HepG2 (cell line): ENCODE measurements at regions not wholly inside any gene's neighbourhood (a gene's known extent, or its start where the extent isn't known, plus 50 kb on each side); places are given as distances from the start of the nearest gene placed in this dataset.

Experiments used
- CTCF ChIP-seq: sonication (generic); formaldehyde crosslinking; IDR thresholded peaks from 2 replicates; pipeline ENCODE4 v1.5.0; 2020; ENCODE audit warnings: mild to moderate bottlenecking, missing genetic modification reagents, moderate library complexity
- DNMT3B ChIP-seq: conservative IDR thresholded peaks from 2 replicates; pipeline ENCODE4 v1.6.1; 2016; ENCODE audit warnings: missing biosample characterization, control low read depth
- EZH2 ChIP-seq: conservative IDR thresholded peaks from 2 replicates; pipeline ENCODE4 v1.6.1; 2012; ENCODE audit warnings: mild to moderate bottlenecking, low read depth, low read length, moderate library complexity
- GTF2F1 ChIP-seq: fragments of 150-350 bp; IDR thresholded peaks from 2 replicates; pipeline ENCODE4 v1.6.1; 2014; ENCODE audit warnings: low read length
- IRF1 ChIP-seq: sonication (generic); formaldehyde crosslinking; IDR thresholded peaks from 2 replicates; pipeline ENCODE4 v1.4.0; 2020; ENCODE audit warnings: low read depth, mild to moderate bottlenecking, missing genetic modification reagents
- JUN ChIP-seq: sonication (generic); formaldehyde crosslinking; IDR thresholded peaks from 2 replicates; pipeline ENCODE4 v1.4.0; 2020; ENCODE audit warnings: mild to moderate bottlenecking, missing genetic modification reagents
- KDM1A ChIP-seq: IDR thresholded peaks from 2 replicates; pipeline ENCODE4 v1.6.1; 2016; ENCODE audit warnings: missing compliant biosample characterization
- NCOR1 ChIP-seq: fragments of 200-600 bp; sonication (generic); IDR thresholded peaks from 2 replicates; pipeline ENCODE4 v1.7.0; 2017; ENCODE audit warnings: antibody characterized with exemption, low read length, borderline replicate concordance
- PHF21A ChIP-seq: sonication (generic); formaldehyde crosslinking; IDR thresholded peaks from 2 replicates; pipeline ENCODE4 v1.5.0; 2020; ENCODE audit warnings: mild to moderate bottlenecking, missing genetic modification reagents
- REST ChIP-seq, 2 experiments: IDR thresholded peaks; 2 replicates each; pipeline ENCODE4 v1.6.1; 2011 to 2012; ENCODE audit warnings: low read length in 2 of 2, borderline replicate concordance in 1 of 2, low read depth in 1 of 2, mild to moderate bottlenecking in 1 of 2, moderate library complexity in 1 of 2
- SNAPC5 ChIP-seq: sonication (generic); formaldehyde crosslinking; IDR thresholded peaks from 2 replicates; pipeline ENCODE4 v1.8.1; 2023; ENCODE audit warnings: mild to moderate bottlenecking, missing genetic modification reagents, borderline replicate concordance
- SRF ChIP-seq: IDR thresholded peaks from 2 replicates; pipeline ENCODE4 v1.6.1; 2011; ENCODE audit warnings: mild to moderate bottlenecking, low read depth, low read length, moderate library complexity
- ZNF710 ChIP-seq: sonication (generic); formaldehyde crosslinking; IDR thresholded peaks from 2 replicates; pipeline ENCODE4 v1.5.0; 2020; ENCODE audit warnings: mild to moderate bottlenecking, missing genetic modification reagents, borderline replicate concordance

DNA sequence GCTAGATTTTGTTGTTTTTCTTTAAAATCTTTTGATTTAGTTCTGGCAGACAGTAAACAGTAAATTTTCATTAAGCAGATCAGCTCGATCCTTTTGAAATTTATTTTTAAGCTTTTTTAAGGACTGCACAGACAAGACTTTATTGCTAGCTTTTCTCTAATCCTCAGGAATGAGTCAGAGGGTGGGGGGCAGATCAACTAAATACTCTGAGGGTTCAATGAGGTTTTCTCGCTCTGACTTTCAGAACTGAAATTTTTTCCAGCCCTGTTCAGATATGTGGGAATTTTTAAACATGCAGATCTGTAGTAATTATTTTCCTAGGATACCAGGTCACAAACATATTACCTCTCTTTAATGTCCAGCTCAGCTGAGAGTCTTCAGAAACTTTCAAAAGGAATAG lies 977.2 kb downstream of the CDH11 start:
- TF ChIP-seq CTCF (CRISPR knock-in tag) = no peak
- no peak for TF ChIP-seq PHF21A (CRISPR knock-in tag)
- TF ChIP-seq EZH2 = no peak
- TF ChIP-seq JUN (CRISPR knock-in tag) = no peak
- TF ChIP-seq REST (IDR thresholded peaks at IDR 0.05; ENCODE audit: borderline replicate concordance in 1 of 2, low read depth in 1 of 2, low read length in 2 of 2) = no peak
- TF ChIP-seq SNAPC5 = no peak
- no peak for TF ChIP-seq KDM1A (CRISPR knock-in tag)
- TF ChIP-seq DNMT3B (CRISPR knock-in tag) = no peak
- TF ChIP-seq SRF = no peak
- TF ChIP-seq NCOR1 = no peak
- TF ChIP-seq GTF2F1 = no peak
- TF ChIP-seq ZNF710 (CRISPR knock-in tag) = no peak
- TF ChIP-seq IRF1 = no peak
